ENCODE measurements at regions not wholly inside any gene's neighbourhood (a gene's known extent, or its start where the extent isn't known, plus 50 kb on each side); places are given as distances from the start of the nearest gene placed in this dataset.

- H3K4me1 ChIP-seq = no peaks in the 10 kb centered on the region
- no peak overlapping the region for H3K4me2 ChIP-seq
- ChIA-PET CTCF (no interaction called here), POLR2A (no interaction called here)
- no peaks in the 10 kb centered on the region for H3K9me3 ChIP-seq
- DNase-seq (ENCODE audit: low read depth in 1 of 2, low spot score in 1 of 2) (no peak), FAIRE-seq (no peak), ATAC-seq (no peak)
- TF ChIP-seq FOSL2 (IDR thresholded peaks at IDR 0.05) (no peak), FOSL2 (CRISPR knock-in tag; IDR thresholded peaks at IDR 0.05) (no peak), KDM1A (IDR thresholded peaks at IDR 0.05; ENCODE audit: low read depth) (no peak), TFCP2L1 (CRISPR knock-in tag; IDR thresholded peaks at IDR 0.05) (no peak), EP300 (IDR thresholded peaks at IDR 0.05) (no peak), NR3C1 (IDR thresholded peaks at IDR 0.05) (no peak), RNF2 (IDR thresholded peaks at IDR 0.05; ENCODE audit: borderline replicate concordance, low read depth) (no peak), CEBPB (IDR thresholded peaks at IDR 0.05) (no peak), EHMT2 (IDR thresholded peaks at IDR 0.05; ENCODE audit: low read depth) (no peak)
- TF ChIP-seq, protein P1, sequence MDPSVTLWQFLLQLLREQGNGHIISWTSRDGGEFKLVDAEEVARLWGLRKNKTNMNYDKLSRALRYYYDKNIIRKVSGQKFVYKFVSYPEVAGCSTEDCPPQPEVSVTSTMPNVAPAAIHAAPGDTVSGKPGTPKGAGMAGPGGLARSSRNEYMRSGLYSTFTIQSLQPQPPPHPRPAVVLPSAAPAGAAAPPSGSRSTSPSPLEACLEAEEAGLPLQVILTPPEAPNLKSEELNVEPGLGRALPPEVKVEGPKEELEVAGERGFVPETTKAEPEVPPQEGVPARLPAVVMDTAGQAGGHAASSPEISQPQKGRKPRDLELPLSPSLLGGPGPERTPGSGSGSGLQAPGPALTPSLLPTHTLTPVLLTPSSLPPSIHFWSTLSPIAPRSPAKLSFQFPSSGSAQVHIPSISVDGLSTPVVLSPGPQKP (IDR thresholded peaks at IDR 0.05; ENCODE audit: low read depth, low read length) = no peak
- H3K27ac ChIP-seq = no peak overlapping the region
- 46% methylated on average over 4 of the region's 4 CpGs for WGBS (ENCODE audit: missing lambda C conversion rate)
- H3K4me3 ChIP-seq = no peak overlapping the region
These were observed 208.7 kb downstream of the ZPLD1 start for GRCh38 chr3:102643546-102643945.

DNA sequence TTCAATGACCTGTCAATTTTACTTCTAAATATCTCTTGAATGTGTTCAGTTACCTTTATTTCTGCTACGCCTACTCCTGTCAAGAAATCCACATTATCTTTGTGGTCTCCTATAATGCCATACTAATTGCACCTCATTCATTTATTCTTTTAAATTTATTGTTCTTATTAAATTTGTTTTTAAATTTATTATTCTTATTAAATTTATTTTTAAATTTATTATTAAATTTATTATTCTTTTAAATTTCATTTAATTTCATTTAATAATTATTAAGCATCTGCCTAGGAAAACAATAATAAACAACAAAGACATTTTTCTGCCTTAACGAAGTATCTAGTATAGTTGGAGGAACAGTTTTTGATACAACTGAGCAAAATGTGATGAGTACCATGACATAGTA is 211.7 kb downstream of the ZPLD1 start:
- H3K27ac ChIP-seq = no peak overlapping the region
- ChIA-PET CTCF (no interaction called here), POLR2A (no interaction called here)
- no peaks in the 10 kb centered on the region for H3K4me1 ChIP-seq
- H3K4me2 ChIP-seq = no peak overlapping the region
- no peak overlapping the region for H3K4me3 ChIP-seq
- WGBS (ENCODE audit: missing lambda C conversion rate) = 25% methylated on average over 2 of the region's 2 CpGs
- DNase-seq (ENCODE audit: low read depth in 1 of 2, low spot score in 1 of 2) (no peak), ATAC-seq (no peak), FAIRE-seq (no peak)
- no peaks in the 10 kb centered on the region for H3K9me3 ChIP-seq
- TF ChIP-seq POLR2A (IDR thresholded peaks at IDR 0.05; ENCODE audit: low read length) = no peak

DNA sequence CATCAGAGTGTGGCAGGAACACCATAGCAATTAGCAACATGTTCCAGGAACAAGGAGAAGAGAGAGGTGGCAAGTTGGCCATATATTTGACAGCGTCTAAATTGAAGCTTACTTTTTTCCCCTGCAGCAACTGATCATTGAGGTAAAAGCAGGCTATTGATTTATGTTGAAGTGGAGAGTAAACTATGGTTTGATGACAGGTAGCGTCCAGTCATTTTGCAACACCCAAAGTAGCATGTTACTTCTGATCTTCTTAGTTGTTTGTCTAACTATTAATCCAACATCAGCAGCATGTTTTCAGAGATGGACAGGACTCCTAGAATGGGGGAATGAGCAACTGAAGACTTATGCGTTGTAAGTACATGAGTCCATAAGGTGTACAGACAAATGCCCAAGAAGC is 225.8 kb downstream of the ZPLD1 start:
- FAIRE-seq (no peak), DNase-seq (ENCODE audit: low read depth in 1 of 2, low spot score in 1 of 2) (no peak), ATAC-seq (no peak)
- no peak overlapping the region for H3K27ac ChIP-seq
- H3K4me3 ChIP-seq = no peak overlapping the region
- 32% methylated on average over 3 of the region's 3 CpGs for WGBS (ENCODE audit: missing lambda C conversion rate)
- ChIA-PET CTCF (interaction anchor here (6.6 kb wide), 1 partner anchor 12 kb away, joined by 32 read pairs; no protein-coding TSS in a partner anchor), POLR2A (no interaction called here)
- TF ChIP-seq HDAC2 (IDR thresholded peaks at IDR 0.05) (no peak), MAZ (IDR thresholded peaks at IDR 0.05; ENCODE audit: borderline replicate concordance, low read depth, low read length) (no peak), NFE2L2 (conservative IDR thresholded peaks at IDR 0.05; ENCODE audit: low read length) (no peak), GATA3 (IDR thresholded peaks at IDR 0.05; ENCODE audit: borderline replicate concordance) (no peak), RNF2 (IDR thresholded peaks at IDR 0.05; ENCODE audit: borderline replicate concordance, low read depth) (no peak), RARB (CRISPR knock-in tag; IDR thresholded peaks at IDR 0.05) (no peak), CBX2 (IDR thresholded peaks at IDR 0.05; ENCODE audit: borderline replicate concordance, low read depth) (no peak), HOXB13 (CRISPR knock-in tag; IDR thresholded peaks at IDR 0.05; ENCODE audit: low read depth) (no peak), KDM5A (IDR thresholded peaks at IDR 0.05) (no peak), USF2 (IDR thresholded peaks at IDR 0.05) (no peak), POLR2AphosphoS2 (conservative IDR thresholded peaks at IDR 0.05; ENCODE audit: low read length) (no peak), ZSCAN20 (CRISPR knock-in tag; IDR thresholded peaks at IDR 0.05) (no peak)
- TF ChIP-seq, protein P1 (IDR thresholded peaks at IDR 0.05; ENCODE audit: low read depth, low read length) = no peak
- no peaks in the 10 kb centered on the region for H3K4me1 ChIP-seq
- no peak overlapping the region for H3K4me2 ChIP-seq
- H3K9me3 ChIP-seq = no peaks in the 10 kb centered on the region

Measured in A549 (cell line).